Activated CD4-positive, alpha-beta memory T cell treated with anti-CD3 and anti-CD28 coated beads for 36 hours (primary cell): ENCODE measurements at regions not wholly inside any gene's neighbourhood (a gene's known extent, or its start where the extent isn't known, plus 50 kb on each side); places are given as distances from the start of the nearest gene placed in this dataset.
"Not testable (repeated sequence)": the region's sequence is repeated elsewhere in the genome, so short reads cannot be mapped to it uniquely, and the experiment has no call there.

Experiments
- CTCF ChIA-PET: fragments of 350-600 bp; sonication (Branson Sonifier 250); formaldehyde crosslinking; loops from one replicate; lab custom pipeline; 2021; ENCODE audit warnings: antibody characterized with exemption, inconsistent platforms; lab: Charles Lee
- POLR2A ChIA-PET: fragments of 350-600 bp; sonication (Branson Sonifier 250); formaldehyde crosslinking; loops from one replicate; lab custom pipeline; 2021; ENCODE audit warnings: antibody characterized with exemption; lab: Charles Lee
- DNase-seq: peaks from one replicate; pipeline ENCODE4 v3.0.0-alpha.2; 2020
- H3K27ac Mint-ChIP-seq: one replicate; pipeline ENCODE4 v1.8.0; 2021; ENCODE audit warnings: mixed read lengths
- H3K27me3 Mint-ChIP-seq: one replicate; pipeline ENCODE4 v1.8.0; 2021; ENCODE audit warnings: mixed read lengths
- H3K36me3 Mint-ChIP-seq: one replicate; pipeline ENCODE4 v1.8.0; 2021; ENCODE audit warnings: mixed read lengths
- H3K4me1 Mint-ChIP-seq: one replicate; pipeline ENCODE4 v1.8.0; 2021; ENCODE audit warnings: low read depth, mixed read lengths
- H3K4me3 Mint-ChIP-seq: one replicate; pipeline ENCODE4 v1.8.0; 2021; ENCODE audit warnings: mild to moderate bottlenecking, mixed read lengths
- H3K9me3 Mint-ChIP-seq: one replicate; pipeline ENCODE4 v1.8.0; 2021; ENCODE audit warnings: mixed read lengths
- intact Hi-C: fragments of 100-400 bp; cut with micrococcal nuclease; formaldehyde crosslinking; loops from one replicate; pipeline ENCODE4 v1.15.1; 2023

GRCh38 chr9:95780751-95781150 is 94.7 kb upstream of the ERCC6L2 start:
- intact Hi-C loops = no loop called here
- POLR2A ChIA-PET = no interaction called here

GRCh38 chr9:95780121-95780520 is 95.4 kb upstream of the ERCC6L2 start:
- ChIA-PET CTCF (no interaction called here), POLR2A (no interaction called here)
- Mint-ChIP-seq H3K9me3 (no peaks in the 10 kb centered on the region), H3K27me3 (no peaks in the 10 kb centered on the region), H3K36me3 (no peaks in the 10 kb centered on the region), H3K4me3 (no peak overlapping the region), H3K27ac (no peak overlapping the region), H3K4me1 (no peaks in the 10 kb centered on the region)
- intact Hi-C loops = no loop called here
- DNase-seq = no peak

More at GRCh38 chr9:95780751-95781150, 94.7 kb upstream of the ERCC6L2 start:
- CTCF ChIA-PET = no interaction called here
- no peaks in the 10 kb centered on the region for H3K9me3 Mint-ChIP-seq
- no peaks in the 10 kb centered on the region for H3K4me1 Mint-ChIP-seq
- no peaks in the 10 kb centered on the region for H3K27me3 Mint-ChIP-seq
- H3K36me3 Mint-ChIP-seq = no peaks in the 10 kb centered on the region
- no peak for DNase-seq
- H3K27ac Mint-ChIP-seq = no peak overlapping the region
- H3K4me3 Mint-ChIP-seq = no peak overlapping the region

- intact Hi-C loops, H3K9me3 Mint-ChIP-seq: not testable (repeated sequence)
These were observed 95.9 kb upstream of the ERCC6L2 start for GRCh38 chr9:95779597-95779996.

GRCh38 chr9:95778957-95779356 is 96.5 kb upstream of the ERCC6L2 start:
- no peaks in the 10 kb centered on the region for H3K36me3 Mint-ChIP-seq
- POLR2A ChIA-PET = interaction anchor here (0.6 kb wide), 1 partner anchor 23 kb away, joined by 3 read pairs; no protein-coding TSS in a partner anchor
- no peak overlapping the region for H3K4me3 Mint-ChIP-seq
- H3K9me3 Mint-ChIP-seq = no peaks in the 10 kb centered on the region
- H3K4me1 Mint-ChIP-seq = no peaks in the 10 kb centered on the region
- CTCF ChIA-PET = no interaction called here
- no peaks in the 10 kb centered on the region for H3K27me3 Mint-ChIP-seq
- no peak overlapping the region for H3K27ac Mint-ChIP-seq
- DNase-seq = no peak
- intact Hi-C loops = no loop called here

More at GRCh38 chr9:95779597-95779996, 95.9 kb upstream of the ERCC6L2 start:
- POLR2A ChIA-PET = interaction anchor here (0.6 kb wide), 1 partner anchor 23 kb away, joined by 3 read pairs; no protein-coding TSS in a partner anchor
- H3K27me3 Mint-ChIP-seq, H3K36me3 Mint-ChIP-seq, H3K4me1 Mint-ChIP-seq, H3K27ac Mint-ChIP-seq, CTCF ChIA-PET, H3K4me3 Mint-ChIP-seq, DNase-seq: not testable (repeated sequence)

- ChIA-PET POLR2A (no interaction called here), CTCF (interaction anchor here (1.8 kb wide), 1 partner anchor 50 kb away, joined by 6 read pairs; no protein-coding TSS in a partner anchor)
- Mint-ChIP-seq H3K36me3 (no peaks in the 10 kb centered on the region), H3K4me1 (no peaks in the 10 kb centered on the region), H3K4me3 (no peak overlapping the region), H3K9me3 (no peaks in the 10 kb centered on the region), H3K27me3 (no peaks in the 10 kb centered on the region), H3K27ac (no peak overlapping the region)
- intact Hi-C loops = no loop called here
- DNase-seq = no peak
These were observed 98.4 kb upstream of the ERCC6L2 start for GRCh38 chr9:95777136-95777535.

- POLR2A ChIA-PET = no interaction called here
- Mint-ChIP-seq H3K4me3 (no peak overlapping the region), H3K27ac (no peak overlapping the region), H3K36me3 (no peaks in the 10 kb centered on the region), H3K9me3 (no peaks in the 10 kb centered on the region), H3K4me1 (no peaks in the 10 kb centered on the region), H3K27me3 (peaks cover 2% of the 10 kb centered on the region)
- intact Hi-C loops = no loop called here
- DNase-seq = no peak
- CTCF ChIA-PET = interaction anchor here (1.8 kb wide), 1 partner anchor 49 kb away, joined by 6 read pairs; no protein-coding TSS in a partner anchor
These were observed 99.3 kb upstream of the ERCC6L2 start for GRCh38 chr9:95776176-95776575.

- H3K4me1 Mint-ChIP-seq = no peaks in the 10 kb centered on the region
- no peak overlapping the region for H3K4me3 Mint-ChIP-seq
- H3K27ac Mint-ChIP-seq = no peak overlapping the region
- H3K27me3 Mint-ChIP-seq = peaks cover 10% of the 10 kb centered on the region
- DNase-seq = no peak
- no peaks in the 10 kb centered on the region for H3K36me3 Mint-ChIP-seq
- intact Hi-C loops = no loop called here
- ChIA-PET CTCF (no interaction called here), POLR2A (no interaction called here)
- no peaks in the 10 kb centered on the region for H3K9me3 Mint-ChIP-seq
These were observed 100.3 kb upstream of the ERCC6L2 start for GRCh38 chr9:95775191-95775590.

GRCh38 chr9:95773053-95773418 is 102.5 kb upstream of the ERCC6L2 start:
- H3K27ac Mint-ChIP-seq = no peak overlapping the region
- H3K4me1 Mint-ChIP-seq = no peaks in the 10 kb centered on the region
- intact Hi-C loops = no loop called here
- ChIA-PET CTCF (no interaction called here), POLR2A (interaction anchor here (0.5 kb wide), 1 partner anchor 462 kb away, joined by 3 read pairs; no protein-coding TSS in a partner anchor)
- no peaks in the 10 kb centered on the region for H3K9me3 Mint-ChIP-seq
- no peaks in the 10 kb centered on the region for H3K36me3 Mint-ChIP-seq
- DNase-seq = no peak
- H3K4me3 Mint-ChIP-seq = no peak overlapping the region
- H3K27me3 Mint-ChIP-seq = peaks cover 17% of the 10 kb centered on the region

- Mint-ChIP-seq H3K9me3 (no peaks in the 10 kb centered on the region), H3K27ac (no peak overlapping the region), H3K36me3 (no peaks in the 10 kb centered on the region), H3K4me3 (no peak overlapping the region), H3K27me3 (peaks cover 17% of the 10 kb centered on the region), H3K4me1 (no peaks in the 10 kb centered on the region)
- POLR2A ChIA-PET = no interaction called here
- DNase-seq = no peak
- intact Hi-C loops = no loop called here
- CTCF ChIA-PET = no interaction called here
These were observed 103.0 kb upstream of the ERCC6L2 start for GRCh38 chr9:95772320-95773052.

- ChIA-PET CTCF (no interaction called here), POLR2A (no interaction called here)
- Mint-ChIP-seq H3K9me3 (no peaks in the 10 kb centered on the region), H3K27me3 (peaks cover 17% of the 10 kb centered on the region), H3K4me1 (no peaks in the 10 kb centered on the region), H3K36me3 (no peaks in the 10 kb centered on the region), H3K27ac (no peak overlapping the region), H3K4me3 (no peak overlapping the region)
- no peak for DNase-seq
- intact Hi-C loops = no loop called here
These were observed 103.8 kb upstream of the ERCC6L2 start for GRCh38 chr9:95771556-95772246.

GRCh38 chr9:95770653-95771131 is 104.8 kb upstream of the ERCC6L2 start:
- no peak for DNase-seq
- intact Hi-C loops = no loop called here
- Mint-ChIP-seq H3K27me3 (peaks cover 17% of the 10 kb centered on the region), H3K9me3 (no peaks in the 10 kb centered on the region), H3K27ac (no peak overlapping the region), H3K4me1 (no peaks in the 10 kb centered on the region), H3K4me3 (no peak overlapping the region), H3K36me3 (no peaks in the 10 kb centered on the region)
- CTCF ChIA-PET = interaction anchor here (0.7 kb wide), 1 partner anchor 44 kb away, joined by 4 read pairs; no protein-coding TSS in a partner anchor
- POLR2A ChIA-PET = no interaction called here

- Mint-ChIP-seq H3K36me3 (no peaks in the 10 kb centered on the region), H3K27ac (no peak overlapping the region), H3K27me3 (peaks cover 17% of the 10 kb centered on the region), H3K9me3 (no peaks in the 10 kb centered on the region), H3K4me3 (no peak overlapping the region), H3K4me1 (no peaks in the 10 kb centered on the region)
- intact Hi-C loops = no loop called here
- DNase-seq = no peak
- POLR2A ChIA-PET = no interaction called here
- CTCF ChIA-PET = no interaction called here
These were observed 105.5 kb upstream of the ERCC6L2 start for GRCh38 chr9:95769909-95770433.
